Liver (tissue), 3 donors: ENCODE measurements at regions not wholly inside any gene's neighbourhood (a gene's known extent, or its start where the extent isn't known, plus 50 kb on each side); places are given as distances from the start of the nearest gene placed in this dataset.

Source experiments
- ATF3 ChIP-seq: IDR thresholded peaks from 2 replicates; pipeline ENCODE4 v1.6.1; 2016; ENCODE audit warnings: antibody characterized with exemption
- RAD21 ChIP-seq, 2 donors: IDR thresholded peaks; 2 replicates each; pipeline ENCODE4 v1.6.1; 2016; ENCODE audit warnings: antibody characterized with exemption in 2 of 2, mild to moderate bottlenecking in 2 of 2
- TF ChIP-seq, protein P1 (sequence below): fragments of 150-350 bp; IDR thresholded peaks from 2 replicates; pipeline ENCODE4 v1.5.1; 2017; ENCODE audit warnings: improper control_type of control experiment, low read depth, low read length; ENCODE audit not compliant: missing input control
- TF ChIP-seq, protein P2 (sequence below): IDR thresholded peaks from 2 replicates; pipeline ENCODE4 v1.6.1; 2016; ENCODE audit warnings: antibody characterized with exemption, mild to moderate bottlenecking
- donor health status: healthy.
- donor health status: healthy.

GRCh38 chr3:154522036-154522602, 92.1 kb upstream of the GPR149 start:
- TF ChIP-seq, protein P1, sequence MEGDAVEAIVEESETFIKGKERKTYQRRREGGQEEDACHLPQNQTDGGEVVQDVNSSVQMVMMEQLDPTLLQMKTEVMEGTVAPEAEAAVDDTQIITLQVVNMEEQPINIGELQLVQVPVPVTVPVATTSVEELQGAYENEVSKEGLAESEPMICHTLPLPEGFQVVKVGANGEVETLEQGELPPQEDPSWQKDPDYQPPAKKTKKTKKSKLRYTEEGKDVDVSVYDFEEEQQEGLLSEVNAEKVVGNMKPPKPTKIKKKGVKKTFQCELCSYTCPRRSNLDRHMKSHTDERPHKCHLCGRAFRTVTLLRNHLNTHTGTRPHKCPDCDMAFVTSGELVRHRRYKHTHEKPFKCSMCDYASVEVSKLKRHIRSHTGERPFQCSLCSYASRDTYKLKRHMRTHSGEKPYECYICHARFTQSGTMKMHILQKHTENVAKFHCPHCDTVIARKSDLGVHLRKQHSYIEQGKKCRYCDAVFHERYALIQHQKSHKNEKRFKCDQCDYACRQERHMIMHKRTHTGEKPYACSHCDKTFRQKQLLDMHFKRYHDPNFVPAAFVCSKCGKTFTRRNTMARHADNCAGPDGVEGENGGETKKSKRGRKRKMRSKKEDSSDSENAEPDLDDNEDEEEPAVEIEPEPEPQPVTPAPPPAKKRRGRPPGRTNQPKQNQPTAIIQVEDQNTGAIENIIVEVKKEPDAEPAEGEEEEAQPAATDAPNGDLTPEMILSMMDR, result no peak
- TF ChIP-seq RAD21 (IDR thresholded peaks at IDR 0.05) (no peak), ATF3 (no peak)
- TF ChIP-seq, protein P2, sequence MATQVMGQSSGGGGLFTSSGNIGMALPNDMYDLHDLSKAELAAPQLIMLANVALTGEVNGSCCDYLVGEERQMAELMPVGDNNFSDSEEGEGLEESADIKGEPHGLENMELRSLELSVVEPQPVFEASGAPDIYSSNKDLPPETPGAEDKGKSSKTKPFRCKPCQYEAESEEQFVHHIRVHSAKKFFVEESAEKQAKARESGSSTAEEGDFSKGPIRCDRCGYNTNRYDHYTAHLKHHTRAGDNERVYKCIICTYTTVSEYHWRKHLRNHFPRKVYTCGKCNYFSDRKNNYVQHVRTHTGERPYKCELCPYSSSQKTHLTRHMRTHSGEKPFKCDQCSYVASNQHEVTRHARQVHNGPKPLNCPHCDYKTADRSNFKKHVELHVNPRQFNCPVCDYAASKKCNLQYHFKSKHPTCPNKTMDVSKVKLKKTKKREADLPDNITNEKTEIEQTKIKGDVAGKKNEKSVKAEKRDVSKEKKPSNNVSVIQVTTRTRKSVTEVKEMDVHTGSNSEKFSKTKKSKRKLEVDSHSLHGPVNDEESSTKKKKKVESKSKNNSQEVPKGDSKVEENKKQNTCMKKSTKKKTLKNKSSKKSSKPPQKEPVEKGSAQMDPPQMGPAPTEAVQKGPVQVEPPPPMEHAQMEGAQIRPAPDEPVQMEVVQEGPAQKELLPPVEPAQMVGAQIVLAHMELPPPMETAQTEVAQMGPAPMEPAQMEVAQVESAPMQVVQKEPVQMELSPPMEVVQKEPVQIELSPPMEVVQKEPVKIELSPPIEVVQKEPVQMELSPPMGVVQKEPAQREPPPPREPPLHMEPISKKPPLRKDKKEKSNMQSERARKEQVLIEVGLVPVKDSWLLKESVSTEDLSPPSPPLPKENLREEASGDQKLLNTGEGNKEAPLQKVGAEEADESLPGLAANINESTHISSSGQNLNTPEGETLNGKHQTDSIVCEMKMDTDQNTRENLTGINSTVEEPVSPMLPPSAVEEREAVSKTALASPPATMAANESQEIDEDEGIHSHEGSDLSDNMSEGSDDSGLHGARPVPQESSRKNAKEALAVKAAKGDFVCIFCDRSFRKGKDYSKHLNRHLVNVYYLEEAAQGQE, result no peak
